ENCODE measurements at regions not wholly inside any gene's neighbourhood (a gene's known extent, or its start where the extent isn't known, plus 50 kb on each side); places are given as distances from the start of the nearest gene placed in this dataset.

GRCh38 chr5:15385553-15385952 is 114.4 kb upstream of the FBXL7 start:
- TF ChIP-seq CTCF (IDR thresholded peaks at IDR 0.05), result no peak
- TF ChIP-seq POLR2A (IDR thresholded peaks at IDR 0.05), result no peak
- no peak for TF ChIP-seq POLR2AphosphoS5 (IDR thresholded peaks at IDR 0.05)
